Loucy (cell line): ENCODE measurements at regions not wholly inside any gene's neighbourhood (a gene's known extent, or its start where the extent isn't known, plus 50 kb on each side); places are given as distances from the start of the nearest gene placed in this dataset.

ENCODE experiments used
- CTCF ChIP-seq: fragments of 200-600 bp; sonication (generic); conservative IDR thresholded peaks from 2 replicates; pipeline ENCODE4 v1.5.1; 2014; ENCODE audit warnings: mild to moderate bottlenecking, antibody characterized with exemption, low read length
- EZH2phosphoT487 ChIP-seq: fragments of 200-600 bp; IDR thresholded peaks from 2 replicates; pipeline ENCODE4 v1.6.1; 2018; ENCODE audit warnings: antibody characterized with exemption, mild to moderate bottlenecking, moderate library complexity, borderline replicate concordance

GRCh38 chr5:125575891-125576505, 829.6 kb upstream of the ZNF608 start:
- TF ChIP-seq CTCF (no peak), EZH2phosphoT487 (no peak)
